ES-I3 (cell line): ENCODE measurements at regions not wholly inside any gene's neighbourhood (a gene's known extent, or its start where the extent isn't known, plus 50 kb on each side); places are given as distances from the start of the nearest gene placed in this dataset.

Experiments
- H3K36me3 ChIP-seq: 2 replicates; pipeline ENCODE4 v1.6.1; 2013; ENCODE audit warnings: mild to moderate bottlenecking, low read length, control low read depth, moderate library complexity; ENCODE audit not compliant: insufficient read depth
- H3K4me1 ChIP-seq: 2 replicates; pipeline ENCODE4 v1.6.1; 2013; ENCODE audit warnings: mild to moderate bottlenecking, control low read depth, low read length; ENCODE audit not compliant: insufficient read depth
- H3K9ac ChIP-seq: 2 replicates; pipeline ENCODE4 v1.6.1; 2013; ENCODE audit warnings: low read depth, mild to moderate bottlenecking, low read length, moderate library complexity
- H3K9me3 ChIP-seq: 2 replicates; pipeline ENCODE4 v1.6.1; 2013; ENCODE audit warnings: mild to moderate bottlenecking, low read length, moderate library complexity; ENCODE audit not compliant: control insufficient read depth, insufficient read depth

GRCh38 chr11:114758627-114759026, 80.3 kb downstream of the NXPE2 start:
- Histone ChIP-seq H3K4me1 (no peaks in the 10 kb centered on the region), H3K9me3 (no peaks in the 10 kb centered on the region), H3K36me3 (no peaks in the 10 kb centered on the region), H3K9ac (no peak overlapping the region)

- Histone ChIP-seq H3K9ac (no peak overlapping the region), H3K9me3 (no peaks in the 10 kb centered on the region), H3K36me3 (no peaks in the 10 kb centered on the region), H3K4me1 (no peaks in the 10 kb centered on the region)
Observed at GRCh38 chr11:114762408-114762807, 84.1 kb downstream of the NXPE2 start.

- H3K9ac ChIP-seq: no peak overlapping the region
- no peaks in the 10 kb centered on the region for H3K4me1 ChIP-seq
- H3K36me3 ChIP-seq: no peaks in the 10 kb centered on the region
- no peaks in the 10 kb centered on the region for H3K9me3 ChIP-seq
Observed at GRCh38 chr11:114764563-114764962, 86.2 kb downstream of the NXPE2 start.

- Histone ChIP-seq H3K36me3 (no peaks in the 10 kb centered on the region), H3K9ac (no peak overlapping the region), H3K9me3 (no peaks in the 10 kb centered on the region), H3K4me1 (peaks cover 9% of the 10 kb centered on the region; the same call in 1 of the 2 replicates)
Observed at GRCh38 chr11:114771172-114771571, 92.8 kb downstream of the NXPE2 start.

GRCh38 chr11:114773541-114774338, 95.4 kb downstream of the NXPE2 start:
- Histone ChIP-seq H3K9me3 (no peaks in the 10 kb centered on the region), H3K4me1 (peaks cover 9% of the 10 kb centered on the region; the same call in 1 of the 2 replicates), H3K9ac (no peak overlapping the region), H3K36me3 (no peaks in the 10 kb centered on the region)

- no peak overlapping the region for H3K9ac ChIP-seq
Observed at GRCh38 chr11:114774599-114775361, 96.5 kb downstream of the NXPE2 start.

GRCh38 chr11:114775875-114776621, 97.7 kb downstream of the NXPE2 start:
- Histone ChIP-seq H3K4me1 (peaks cover 9% of the 10 kb centered on the region; the same call in 1 of the 2 replicates), H3K36me3 (no peaks in the 10 kb centered on the region), H3K9ac (no peak overlapping the region), H3K9me3 (no peaks in the 10 kb centered on the region)

More at GRCh38 chr11:114774599-114775361, 96.5 kb downstream of the NXPE2 start:
- no peaks in the 10 kb centered on the region for H3K9me3 ChIP-seq
- H3K4me1 ChIP-seq: peaks cover 9% of the 10 kb centered on the region; the same call in 1 of the 2 replicates
- H3K36me3 ChIP-seq: no peaks in the 10 kb centered on the region

GRCh38 chr11:114776956-114777355, 98.6 kb downstream of the NXPE2 start:
- no peak overlapping the region for H3K9ac ChIP-seq
- peaks cover 9% of the 10 kb centered on the region; the same call in 1 of the 2 replicates for H3K4me1 ChIP-seq
- H3K36me3 ChIP-seq: no peaks in the 10 kb centered on the region
- H3K9me3 ChIP-seq: no peaks in the 10 kb centered on the region

GRCh38 chr11:114779189-114779588, 100.9 kb downstream of the NXPE2 start:
- Histone ChIP-seq H3K4me1 (0 out of 2 replicates have a peak, but pooled peaks cover under 1% of the 10 kb centered on the region), H3K9me3 (no peaks in the 10 kb centered on the region), H3K9ac (no peak overlapping the region)

GRCh38 chr11:114782650-114783310, 104.5 kb downstream of the NXPE2 start:
- no peaks in the 10 kb centered on the region for H3K4me1 ChIP-seq
- H3K9me3 ChIP-seq: no peaks in the 10 kb centered on the region
- H3K36me3 ChIP-seq: no peaks in the 10 kb centered on the region
- H3K9ac ChIP-seq: no peak overlapping the region

More at GRCh38 chr11:114779189-114779588, 100.9 kb downstream of the NXPE2 start:
- no peaks in the 10 kb centered on the region for H3K36me3 ChIP-seq

GRCh38 chr11:114783805-114784204, 105.5 kb downstream of the NXPE2 start:
- H3K36me3 ChIP-seq: no peaks in the 10 kb centered on the region
- no peaks in the 10 kb centered on the region for H3K9me3 ChIP-seq
- no peaks in the 10 kb centered on the region for H3K4me1 ChIP-seq
- no peak overlapping the region for H3K9ac ChIP-seq

GRCh38 chr11:114784216-114784615, 105.9 kb downstream of the NXPE2 start:
- Histone ChIP-seq H3K9ac (no peak overlapping the region), H3K4me1 (no peaks in the 10 kb centered on the region), H3K36me3 (no peaks in the 10 kb centered on the region), H3K9me3 (no peaks in the 10 kb centered on the region)

- Histone ChIP-seq H3K4me1 (no peaks in the 10 kb centered on the region), H3K9me3 (no peaks in the 10 kb centered on the region), H3K9ac (no peak overlapping the region), H3K36me3 (no peaks in the 10 kb centered on the region)
Observed at GRCh38 chr11:114784891-114785290, 106.6 kb downstream of the NXPE2 start.

- H3K9ac ChIP-seq: no peak overlapping the region
Observed at GRCh38 chr11:114785820-114786219, 107.5 kb downstream of the NXPE2 start.

More at GRCh38 chr11:114785820-114786219, 107.5 kb downstream of the NXPE2 start:
- H3K9me3 ChIP-seq: no peaks in the 10 kb centered on the region
- H3K36me3 ChIP-seq: no peaks in the 10 kb centered on the region
- no peaks in the 10 kb centered on the region for H3K4me1 ChIP-seq
